PFSK-1 (cell line): ENCODE measurements at regions not wholly inside any gene's neighbourhood (a gene's known extent, or its start where the extent isn't known, plus 50 kb on each side); places are given as distances from the start of the nearest gene placed in this dataset.

Experiments
- FOXP2 ChIP-seq: optimal IDR thresholded peaks from 2 replicates; pipeline ENCODE3; 2011; ENCODE audit warnings: borderline replicate concordance, control low read depth, inconsistent platforms; ENCODE audit not compliant: insufficient read depth; ENCODE audit errors: extremely low read length, extremely low read depth
- POLR2AphosphoS5 ChIP-seq: IDR thresholded peaks from 2 replicates; pipeline ENCODE4 v1.6.1; 2012; ENCODE audit warnings: low read depth, mild to moderate bottlenecking, control low read depth, low read length, moderate library complexity
- SIN3A ChIP-seq: IDR thresholded peaks from 2 replicates; pipeline ENCODE4 v1.6.1; 2012; ENCODE audit warnings: mild to moderate bottlenecking, low read length, moderate library complexity, borderline replicate concordance; ENCODE audit not compliant: insufficient read depth
- TAF1 ChIP-seq: IDR thresholded peaks from 2 replicates; pipeline ENCODE4 v1.6.1; 2012; ENCODE audit warnings: low read length, control low read depth, borderline replicate concordance; ENCODE audit not compliant: insufficient read depth

DNA sequence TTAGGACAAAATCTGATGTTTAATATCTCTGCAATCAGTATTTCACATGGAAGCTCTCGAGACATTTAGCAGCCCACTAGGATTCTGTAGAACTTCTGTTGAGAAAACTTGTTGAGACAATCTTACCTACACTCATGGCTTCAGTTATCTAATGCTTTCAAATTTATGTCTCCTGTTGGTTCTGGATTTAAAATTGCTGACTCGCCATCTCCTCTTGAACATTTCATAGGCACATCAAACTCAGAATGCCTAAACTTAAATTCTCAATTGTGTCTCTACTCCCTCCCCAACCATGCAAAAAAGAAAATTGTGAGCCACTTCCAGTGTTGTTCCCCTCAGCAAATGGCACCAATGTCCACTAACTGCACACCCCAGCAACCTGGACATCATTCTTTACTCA lies 142.5 kb upstream of the AHI1 start:
- no peak for TF ChIP-seq FOXP2
- no peak for TF ChIP-seq TAF1
- no peak for TF ChIP-seq POLR2AphosphoS5
- TF ChIP-seq SIN3A = no peak
